SU-DHL-6 (cell line): ENCODE measurements at regions not wholly inside any gene's neighbourhood (a gene's known extent, or its start where the extent isn't known, plus 50 kb on each side); places are given as distances from the start of the nearest gene placed in this dataset.

Experiments
- EZH2phosphoT487 ChIP-seq: fragments of 200-600 bp; sonication (generic), shearing (Covaris generic); conservative IDR thresholded peaks from 2 replicates; pipeline ENCODE4 v1.6.1; 2018; ENCODE audit warnings: mild to moderate bottlenecking, antibody characterized with exemption, low read length, moderate library complexity, mixed read lengths
- TF ChIP-seq, protein P1 (sequence below): fragments of 200-600 bp; sonication (generic); IDR thresholded peaks from one replicate; pipeline ENCODE4 v1.5.1; 2017; ENCODE audit warnings: antibody characterized with exemption, mild to moderate bottlenecking, low read length, moderate library complexity; ENCODE audit not compliant: insufficient read depth, poor library complexity, severe bottlenecking

GRCh38 chr13:104310861-104311260, 1244.6 kb upstream of the SLC10A2 start:
- TF ChIP-seq, protein P1, sequence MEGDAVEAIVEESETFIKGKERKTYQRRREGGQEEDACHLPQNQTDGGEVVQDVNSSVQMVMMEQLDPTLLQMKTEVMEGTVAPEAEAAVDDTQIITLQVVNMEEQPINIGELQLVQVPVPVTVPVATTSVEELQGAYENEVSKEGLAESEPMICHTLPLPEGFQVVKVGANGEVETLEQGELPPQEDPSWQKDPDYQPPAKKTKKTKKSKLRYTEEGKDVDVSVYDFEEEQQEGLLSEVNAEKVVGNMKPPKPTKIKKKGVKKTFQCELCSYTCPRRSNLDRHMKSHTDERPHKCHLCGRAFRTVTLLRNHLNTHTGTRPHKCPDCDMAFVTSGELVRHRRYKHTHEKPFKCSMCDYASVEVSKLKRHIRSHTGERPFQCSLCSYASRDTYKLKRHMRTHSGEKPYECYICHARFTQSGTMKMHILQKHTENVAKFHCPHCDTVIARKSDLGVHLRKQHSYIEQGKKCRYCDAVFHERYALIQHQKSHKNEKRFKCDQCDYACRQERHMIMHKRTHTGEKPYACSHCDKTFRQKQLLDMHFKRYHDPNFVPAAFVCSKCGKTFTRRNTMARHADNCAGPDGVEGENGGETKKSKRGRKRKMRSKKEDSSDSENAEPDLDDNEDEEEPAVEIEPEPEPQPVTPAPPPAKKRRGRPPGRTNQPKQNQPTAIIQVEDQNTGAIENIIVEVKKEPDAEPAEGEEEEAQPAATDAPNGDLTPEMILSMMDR = no peak
- TF ChIP-seq EZH2phosphoT487 = no peak
